ENCODE measurements at regions not wholly inside any gene's neighbourhood (a gene's known extent, or its start where the extent isn't known, plus 50 kb on each side); places are given as distances from the start of the nearest gene placed in this dataset.

DNA sequence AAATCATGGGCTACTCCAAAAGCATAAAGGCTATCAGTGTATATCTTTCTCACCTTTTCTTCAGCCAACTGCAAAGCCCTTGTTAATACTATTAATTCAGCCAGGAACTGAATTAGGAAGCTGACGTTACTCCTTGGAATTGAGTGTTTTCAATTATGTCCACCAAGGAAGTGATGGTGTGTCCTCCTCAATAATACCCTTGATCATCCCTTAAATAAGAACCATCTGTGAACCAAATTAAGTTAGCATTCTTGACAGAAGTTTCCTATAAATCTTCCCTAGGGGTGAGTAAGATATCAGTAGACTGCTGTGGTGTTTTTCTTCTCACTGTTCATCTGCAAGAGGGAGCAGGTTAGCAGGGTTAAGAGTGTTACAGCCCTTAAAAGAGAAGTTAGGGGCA lies 252.3 kb upstream of the AVPR1A start:
- no peak for TF ChIP-seq POLR2AphosphoS5 (IDR thresholded peaks at IDR 0.05; ENCODE audit: low read depth, low read length)
- TF ChIP-seq CTCF (IDR thresholded peaks at IDR 0.05) = no peak
- TF ChIP-seq SIN3A (IDR thresholded peaks at IDR 0.05; ENCODE audit: borderline replicate concordance, insufficient read depth, low read depth, low read length) = no peak
